SJSA1 (cell line): ENCODE measurements at regions not wholly inside any gene's neighbourhood (a gene's known extent, or its start where the extent isn't known, plus 50 kb on each side); places are given as distances from the start of the nearest gene placed in this dataset.
"Not testable (repeated sequence)": the region's sequence is repeated elsewhere in the genome, so short reads cannot be mapped to it uniquely, and the experiment has no call there.

Source experiments
- DNase-seq, 2 experiments: peaks; one replicate each; pipeline ENCODE4 v3.0.0-alpha.2; 2015 to 2020; ENCODE audit warnings: low spot score in 2 of 2, low read depth in 1 of 2
- H3K27ac ChIP-seq: fragments of 250-450 bp; sonication (Bioruptor Pico); 2 replicates; pipeline ENCODE4 v1.5.1; 2020; ENCODE audit warnings: mild to moderate bottlenecking, moderate library complexity
- H3K27me3 ChIP-seq: fragments of 250-450 bp; sonication (Bioruptor Pico); replicated peaks from 2 replicates; pipeline ENCODE4 v1.5.1; 2020; ENCODE audit warnings: mild to moderate bottlenecking, moderate library complexity
- H3K36me3 ChIP-seq: fragments of 250-450 bp; sonication (Bioruptor Pico); 2 replicates; pipeline ENCODE4 v1.5.1; 2020; ENCODE audit warnings: mild to moderate bottlenecking
- H3K4me1 ChIP-seq: fragments of 250-450 bp; sonication (Bioruptor Pico); replicated peaks from 2 replicates; pipeline ENCODE4 v1.6.1; 2021; ENCODE audit warnings: mild to moderate bottlenecking
- H3K4me3 ChIP-seq: fragments of 250-450 bp; sonication (Bioruptor Pico); 2 replicates; pipeline ENCODE4 v1.5.1; 2020; ENCODE audit warnings: mild to moderate bottlenecking
- H3K9me3 ChIP-seq: fragments of 250-450 bp; sonication (Bioruptor Pico); replicated peaks from 2 replicates; pipeline ENCODE4 v1.5.1; 2020; ENCODE audit warnings: mild to moderate bottlenecking

DNA sequence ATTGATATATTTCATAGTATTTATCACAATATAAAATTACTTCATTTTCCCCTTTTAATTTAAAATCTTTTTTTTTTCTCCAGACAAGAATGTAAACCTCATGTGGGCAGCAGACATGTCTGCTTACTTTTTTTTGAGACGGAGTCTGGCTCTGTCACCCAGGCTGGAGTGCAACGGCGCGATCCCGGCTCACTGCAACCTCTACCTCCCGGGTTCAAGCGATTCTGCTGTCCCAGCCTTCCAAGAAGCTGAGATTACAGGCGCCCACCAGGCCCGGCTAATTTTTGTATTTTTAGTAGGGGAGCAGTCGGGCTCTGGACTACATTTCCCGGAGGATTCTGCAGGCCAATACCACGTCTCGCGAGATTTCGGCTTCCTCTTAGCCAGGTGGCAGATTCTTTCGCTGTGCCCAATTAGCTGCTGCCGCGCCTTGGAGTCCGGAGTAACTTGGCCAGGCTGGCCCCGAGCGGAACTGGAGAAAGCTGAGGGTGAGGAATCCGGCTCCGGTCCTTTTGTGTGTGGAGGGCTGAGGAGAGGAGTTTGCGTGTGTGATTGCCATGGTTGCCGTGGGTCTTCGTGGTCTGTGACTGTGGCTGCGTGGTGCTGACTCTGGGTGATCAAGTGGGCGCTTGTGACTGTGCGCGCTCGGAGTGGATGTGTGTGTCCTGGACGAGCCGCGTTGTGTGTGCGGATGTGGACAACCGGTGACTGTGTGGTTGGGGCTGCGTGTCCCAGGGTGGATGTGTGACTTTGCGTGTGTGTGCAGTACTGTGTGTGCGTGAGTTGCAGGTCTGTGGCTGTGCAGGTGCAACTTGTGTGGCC, 313.0 kb upstream of the ZNF337 start:
- peak; percentile 42 to 75 for DNase-seq
- not testable (repeated sequence) for H3K27me3 ChIP-seq, H3K36me3 ChIP-seq, H3K27ac ChIP-seq, H3K9me3 ChIP-seq, H3K4me1 ChIP-seq
- H3K4me3 ChIP-seq: peak overlapping the region; percentile 35

GRCh38 chr20:26008026-26008425, 311.4 kb upstream of the ZNF337 start:
- not testable (repeated sequence) for DNase-seq, H3K4me3 ChIP-seq, H3K27ac ChIP-seq, H3K4me1 ChIP-seq, H3K27me3 ChIP-seq, H3K36me3 ChIP-seq, H3K9me3 ChIP-seq

- not testable (repeated sequence) for H3K27me3 ChIP-seq, H3K4me1 ChIP-seq, H3K36me3 ChIP-seq, H3K4me3 ChIP-seq, H3K9me3 ChIP-seq, DNase-seq, H3K27ac ChIP-seq
Measured at GRCh38 chr20:26006164-26006563, 309.5 kb upstream of the ZNF337 start.

DNA sequence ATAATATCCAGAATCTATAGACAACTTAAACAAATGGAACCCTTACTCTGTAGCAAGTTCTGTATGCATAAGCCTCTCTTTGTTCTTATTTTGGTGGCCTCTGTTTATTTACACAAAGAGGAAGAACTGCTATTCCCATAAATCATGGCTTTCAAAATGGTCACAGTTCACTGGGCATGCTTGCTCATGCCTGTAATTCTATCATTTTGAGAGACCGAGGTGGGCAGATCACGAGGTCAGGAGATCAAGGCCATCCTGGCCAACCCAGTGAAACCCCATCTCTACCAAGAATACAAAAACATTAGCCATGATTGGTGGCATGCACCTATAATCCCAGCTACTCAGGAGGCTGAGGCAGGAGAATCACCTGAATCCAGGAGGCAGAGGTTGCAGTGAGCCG, 307.3 kb upstream of the ZNF337 start:
- H3K4me3 ChIP-seq, H3K36me3 ChIP-seq, H3K27me3 ChIP-seq, H3K27ac ChIP-seq, DNase-seq, H3K9me3 ChIP-seq, H3K4me1 ChIP-seq: not testable (repeated sequence)

- H3K4me3 ChIP-seq, H3K27ac ChIP-seq, DNase-seq, H3K27me3 ChIP-seq, H3K4me1 ChIP-seq, H3K9me3 ChIP-seq, H3K36me3 ChIP-seq: not testable (repeated sequence)
Measured at GRCh38 chr20:25997367-25998038, 300.9 kb upstream of the ZNF337 start.

- Histone ChIP-seq H3K9me3 (no peaks in the 10 kb centered on the region), H3K27ac (no peak overlapping the region), H3K27me3 (no peaks in the 10 kb centered on the region), H3K4me3 (no peak overlapping the region), H3K4me1 (no peaks in the 10 kb centered on the region), H3K36me3 (no peaks in the 10 kb centered on the region)
- no peak for DNase-seq
Measured at GRCh38 chr20:25992146-25992545, 295.5 kb upstream of the ZNF337 start.

DNA sequence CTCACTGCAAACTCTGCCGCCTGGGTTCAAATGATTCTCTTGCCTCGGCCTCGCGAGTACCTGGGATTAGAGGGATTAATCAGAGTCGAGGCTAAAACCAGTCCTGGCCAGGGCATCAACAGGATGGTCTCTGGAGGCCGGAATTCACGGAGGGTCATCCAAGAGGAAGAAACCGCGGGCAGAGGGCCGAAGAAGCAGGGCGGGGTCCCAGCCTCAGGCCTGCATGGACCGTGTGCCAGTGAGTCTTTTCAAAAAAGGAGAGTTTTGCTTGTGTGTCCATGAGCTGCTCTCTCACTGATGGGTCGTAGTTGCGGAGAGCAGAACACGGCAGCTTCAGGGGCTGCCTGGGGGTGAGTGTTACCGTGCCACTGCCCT, 295.1 kb upstream of the ZNF337 start:
- no peak overlapping the region for H3K27ac ChIP-seq
- H3K4me3 ChIP-seq: no peak overlapping the region
- H3K4me1 ChIP-seq: no peaks in the 10 kb centered on the region
- no peak for DNase-seq
- H3K9me3 ChIP-seq: no peaks in the 10 kb centered on the region
- H3K27me3 ChIP-seq: no peaks in the 10 kb centered on the region
- H3K36me3 ChIP-seq: no peaks in the 10 kb centered on the region

GRCh38 chr20:25991051-25991755, 294.6 kb upstream of the ZNF337 start:
- H3K36me3 ChIP-seq: no peaks in the 10 kb centered on the region
- no peaks in the 10 kb centered on the region for H3K4me1 ChIP-seq
- peak in 1 of 2 experiments; percentile 34 for DNase-seq
- H3K4me3 ChIP-seq: no peak overlapping the region
- no peaks in the 10 kb centered on the region for H3K9me3 ChIP-seq
- no peak overlapping the region for H3K27ac ChIP-seq
- H3K27me3 ChIP-seq: no peaks in the 10 kb centered on the region

- H3K36me3 ChIP-seq, H3K9me3 ChIP-seq, H3K27me3 ChIP-seq, H3K4me1 ChIP-seq, H3K27ac ChIP-seq, DNase-seq, H3K4me3 ChIP-seq: not testable (repeated sequence)
Measured at GRCh38 chr20:25989686-25990085, 293.0 kb upstream of the ZNF337 start.

DNA sequence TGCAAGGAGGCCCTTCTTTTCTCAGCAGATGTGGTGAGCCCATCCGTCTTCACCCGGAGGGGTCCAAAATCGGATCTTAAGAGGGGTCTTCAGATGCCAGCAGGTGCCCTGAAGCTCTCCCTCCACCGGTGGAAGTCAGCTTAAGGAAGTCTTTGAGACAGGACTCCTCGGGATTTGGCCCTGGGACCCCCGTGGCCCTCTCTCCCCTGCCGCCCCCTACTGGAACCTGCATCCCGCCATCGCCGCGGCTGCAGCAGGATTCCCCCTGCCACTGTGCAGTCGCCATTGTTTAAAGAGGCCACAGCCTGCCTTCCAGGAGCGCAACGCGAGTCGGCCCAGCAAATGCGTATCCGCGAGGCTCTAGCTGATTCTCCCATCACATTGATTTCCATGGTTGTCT, 292.5 kb upstream of the ZNF337 start:
- H3K4me3 ChIP-seq: no peak overlapping the region
- no peaks in the 10 kb centered on the region for H3K27me3 ChIP-seq
- H3K36me3 ChIP-seq: no peaks in the 10 kb centered on the region
- H3K27ac ChIP-seq: no peak overlapping the region
- no peaks in the 10 kb centered on the region for H3K9me3 ChIP-seq
- H3K4me1 ChIP-seq: no peaks in the 10 kb centered on the region
- peak in 1 of 2 experiments; percentile 28 for DNase-seq

GRCh38 chr20:25987928-25988560, 291.4 kb upstream of the ZNF337 start:
- DNase-seq: not testable (repeated sequence)

DNA sequence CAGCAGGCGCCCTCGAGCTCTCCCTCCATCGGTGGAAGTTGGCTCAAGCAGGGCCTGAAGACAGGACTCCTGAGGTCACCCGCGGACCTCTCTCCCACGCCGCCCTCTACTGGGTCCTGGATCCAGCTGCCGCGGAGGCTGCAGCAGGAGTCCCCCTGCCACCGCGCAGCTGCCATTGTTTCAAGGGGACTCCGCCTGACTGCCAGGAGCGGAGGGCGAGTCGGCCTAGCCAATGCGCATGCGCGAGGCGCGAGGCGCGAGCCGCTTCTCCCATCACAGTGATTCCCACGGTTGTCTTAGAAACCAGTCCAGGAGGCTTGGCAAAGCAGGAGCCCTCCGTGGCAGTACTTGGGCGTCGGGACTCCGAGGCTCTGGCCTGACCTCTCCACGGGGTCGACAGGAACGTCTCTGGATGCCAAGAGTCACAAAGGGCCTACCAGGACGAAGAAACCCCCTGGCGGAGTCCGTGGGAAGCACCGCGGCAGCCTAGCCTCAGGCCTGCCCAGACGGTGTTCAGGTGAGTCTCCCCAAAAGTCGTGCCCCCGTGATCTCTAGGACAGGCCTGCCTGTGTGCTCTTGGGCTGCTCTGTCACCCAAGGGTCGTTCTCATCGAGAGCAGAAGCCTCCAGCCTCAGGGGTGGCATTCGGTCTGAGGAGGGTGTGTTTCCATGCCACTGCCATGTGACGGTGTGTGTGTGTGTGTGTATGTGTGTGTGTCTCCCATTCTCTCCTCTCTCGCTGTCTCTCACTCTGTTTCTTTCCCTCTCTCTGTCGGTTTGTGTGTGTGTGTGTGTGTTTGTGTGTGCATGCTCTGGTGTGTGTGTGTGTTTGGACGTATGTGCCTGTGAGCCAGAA, 290.6 kb upstream of the ZNF337 start:
- Histone ChIP-seq H3K4me1 (no peaks in the 10 kb centered on the region), H3K9me3 (no peaks in the 10 kb centered on the region), H3K27me3 (no peaks in the 10 kb centered on the region), H3K4me3 (no peak overlapping the region), H3K27ac (no peak overlapping the region), H3K36me3 (no peaks in the 10 kb centered on the region)
- DNase-seq: peak; percentile 42 to 53

More at GRCh38 chr20:25987928-25988560, 291.4 kb upstream of the ZNF337 start:
- H3K4me1 ChIP-seq, H3K27me3 ChIP-seq, H3K9me3 ChIP-seq, H3K36me3 ChIP-seq, H3K27ac ChIP-seq, H3K4me3 ChIP-seq: not testable (repeated sequence)

GRCh38 chr20:25985597-25985996, 288.9 kb upstream of the ZNF337 start:
- no peaks in the 10 kb centered on the region for H3K4me1 ChIP-seq
- no peak overlapping the region for H3K4me3 ChIP-seq
- no peaks in the 10 kb centered on the region for H3K36me3 ChIP-seq
- no peak overlapping the region for H3K27ac ChIP-seq
- no peaks in the 10 kb centered on the region for H3K9me3 ChIP-seq
- DNase-seq: peak in 1 of 2 experiments; percentile 29
- no peaks in the 10 kb centered on the region for H3K27me3 ChIP-seq
